GM23338 (cell line): ENCODE measurements at regions not wholly inside any gene's neighbourhood (a gene's known extent, or its start where the extent isn't known, plus 50 kb on each side); places are given as distances from the start of the nearest gene placed in this dataset.

Source experiments
- ATAC-seq: fragments of 200-7000 bp; cut with Tn5 transposase; 3 replicates; pipeline ENCODE4 v1.9.1; 2020
- DNase-seq: peaks from one replicate; pipeline ENCODE4 v3.0.0-alpha.2; 2015; ENCODE audit warnings: low spot score
- H2AFZ ChIP-seq: fragments of 200-600 bp; sonication (generic); 2 replicates; pipeline ENCODE4 v1.8.0; 2016; ENCODE audit warnings: antibody characterized with exemption, mild to moderate bottlenecking, moderate library complexity
- H3F3A ChIP-seq: fragments of 200-600 bp; sonication (generic); replicated peaks from 2 replicates; pipeline ENCODE4 v1.8.0; 2017; ENCODE audit warnings: antibody characterized with exemption, mixed run types, low read depth
- H3K27ac ChIP-seq: fragments of 200-600 bp; sonication (generic); 2 replicates; pipeline ENCODE4 v1.6.1; 2016; ENCODE audit warnings: low read depth
- H3K27me3 ChIP-seq: fragments of 200-600 bp; sonication (generic); 2 replicates; pipeline ENCODE4 v1.8.0; 2016; ENCODE audit warnings: mild to moderate bottlenecking, mixed run types, moderate library complexity; ENCODE audit not compliant: insufficient read depth
- H3K36me3 ChIP-seq: fragments of 200-600 bp; sonication (generic); 2 replicates; pipeline ENCODE4 v1.8.0; 2016; ENCODE audit warnings: mild to moderate bottlenecking; ENCODE audit not compliant: insufficient read depth
- H3K4me1 ChIP-seq: fragments of 200-600 bp; sonication (generic); 2 replicates; pipeline ENCODE4 v1.8.0; 2016; ENCODE audit warnings: mild to moderate bottlenecking, moderate library complexity; ENCODE audit not compliant: insufficient read depth
- H3K4me2 ChIP-seq: fragments of 200-600 bp; sonication (generic); 2 replicates; pipeline ENCODE4 v1.7.1; 2017; ENCODE audit warnings: mixed run types
- H3K4me3 ChIP-seq: fragments of 200-600 bp; sonication (generic); 2 replicates; pipeline ENCODE4 v1.6.1; 2016; ENCODE audit warnings: mixed run types
- H3K79me2 ChIP-seq: fragments of 200-600 bp; sonication (generic); replicated peaks from 2 replicates; pipeline ENCODE4 v1.8.0; 2017; ENCODE audit warnings: mild to moderate bottlenecking; ENCODE audit not compliant: insufficient read depth
- H3K9me2 ChIP-seq: fragments of 200-600 bp; sonication (generic); 2 replicates; pipeline ENCODE4 v1.8.0; 2017; ENCODE audit not compliant: insufficient read depth
- H4K20me1 ChIP-seq: fragments of 200-600 bp; sonication (generic); replicated peaks from 2 replicates; pipeline ENCODE4 v1.8.0; 2017; ENCODE audit warnings: mild to moderate bottlenecking; ENCODE audit not compliant: insufficient read depth
- H3K27ac Mint-ChIP-seq: 2 replicates; pipeline ENCODE4 v1.8.0; 2020; ENCODE audit warnings: inconsistent platforms, mild to moderate bottlenecking, moderate library complexity, mixed read lengths
- H3K27me3 Mint-ChIP-seq: 3 replicates; pipeline ENCODE4 v1.8.0; 2022; ENCODE audit warnings: low read depth, mild to moderate bottlenecking, moderate library complexity, mixed read lengths, inconsistent platforms; ENCODE audit not compliant: insufficient read depth, poor library complexity
- H3K36me3 Mint-ChIP-seq: 3 replicates; pipeline ENCODE4 v1.8.0; 2021; ENCODE audit warnings: low read depth, mild to moderate bottlenecking, inconsistent platforms, moderate library complexity, mixed read lengths
- H3K4me1 Mint-ChIP-seq: 3 replicates; pipeline ENCODE4 v1.8.0; 2020; ENCODE audit warnings: mild to moderate bottlenecking, inconsistent platforms, mixed read lengths
- H3K4me3 Mint-ChIP-seq: 3 replicates; pipeline ENCODE4 v1.8.0; 2021; ENCODE audit warnings: moderate library complexity, mild to moderate bottlenecking, inconsistent platforms, mixed read lengths
- H3K9me3 Mint-ChIP-seq: 3 replicates; pipeline ENCODE4 v1.8.0; 2020; ENCODE audit warnings: moderate library complexity, mild to moderate bottlenecking, inconsistent platforms, mixed read lengths
- CREB1 ChIP-seq: fragments of 250-450 bp; sonication (Bioruptor Pico); IDR thresholded peaks from 2 replicates; pipeline ENCODE4 v1.5.0; 2020; ENCODE audit warnings: low read depth, mild to moderate bottlenecking, moderate library complexity
- ETS1 ChIP-seq: IDR thresholded peaks from 2 replicates; pipeline ENCODE4 v1.6.1; 2016; ENCODE audit warnings: antibody characterized with exemption
- EZH2 ChIP-seq: fragments of 200-600 bp; sonication (generic); IDR thresholded peaks from one replicate; pipeline ENCODE4 v1.8.0; 2017; ENCODE audit warnings: antibody characterized with exemption, mild to moderate bottlenecking, low read depth; ENCODE audit not compliant: unreplicated experiment
- EZH2phosphoT487 ChIP-seq: fragments of 200-600 bp; sonication (generic); IDR thresholded peaks from one replicate; pipeline ENCODE4 v1.8.1; 2018; ENCODE audit warnings: antibody characterized with exemption; ENCODE audit not compliant: unreplicated experiment
- JUNB ChIP-seq: IDR thresholded peaks from one replicate; pipeline ENCODE4 v1.6.1; 2016; ENCODE audit warnings: antibody characterized with exemption; ENCODE audit not compliant: unreplicated experiment
- NANOG ChIP-seq: IDR thresholded peaks from 2 replicates; pipeline ENCODE4 v1.6.1; 2016; ENCODE audit warnings: antibody characterized with exemption, borderline replicate concordance
- POLR2AphosphoS5 ChIP-seq: IDR thresholded peaks from 2 replicates; pipeline ENCODE4 v1.6.1; 2016; ENCODE audit warnings: antibody characterized with exemption, low read depth
- REST ChIP-seq: IDR thresholded peaks from one replicate; pipeline ENCODE4 v1.6.1; 2018; ENCODE audit warnings: antibody characterized with exemption; ENCODE audit not compliant: unreplicated experiment
- STAT1 ChIP-seq: IDR thresholded peaks from one replicate; pipeline ENCODE4 v1.6.1; 2016; ENCODE audit warnings: antibody characterized with exemption; ENCODE audit not compliant: unreplicated experiment
- ZNF114 ChIP-seq: fragments of 250-450 bp; sonication (Bioruptor Pico); IDR thresholded peaks from 2 replicates; pipeline ENCODE4 v1.5.0; 2020; ENCODE audit warnings: mild to moderate bottlenecking, moderate library complexity
- ZNF331 ChIP-seq: fragments of 250-450 bp; sonication (Bioruptor Pico); IDR thresholded peaks from 2 replicates; pipeline ENCODE4 v1.5.0; 2020; ENCODE audit warnings: low read depth, mild to moderate bottlenecking, moderate library complexity
- ZNF462 ChIP-seq: fragments of 250-450 bp; sonication (Bioruptor Pico); IDR thresholded peaks from 2 replicates; pipeline ENCODE4 v1.5.0; 2020; ENCODE audit warnings: mild to moderate bottlenecking, moderate library complexity
- TF ChIP-seq, protein P1 (sequence below), 2 experiments: fragments of 200-600 bp in 1 of 2; sonication (generic) in 1 of 2; conservative IDR thresholded peaks; 2 replicates each; pipeline versions ENCODE4 v1.5.1 to v1.6.1; 2016 to 2017; ENCODE audit warnings: antibody characterized with exemption in 2 of 2, low read depth in 2 of 2, mild to moderate bottlenecking in 2 of 2, moderate library complexity in 1 of 2

GRCh38 chr7:81339946-81340345 is 421.1 kb upstream of the SEMA3C start:
- no peak overlapping the region for H2AFZ ChIP-seq
- H3K9me2 ChIP-seq = no peaks in the 10 kb centered on the region
- no peaks in the 10 kb centered on the region for H3K4me1 ChIP-seq
- H3K4me3 ChIP-seq = no peak overlapping the region
- TF ChIP-seq JUNB = no peak
- no peak for TF ChIP-seq CREB1 (CRISPR knock-in tag)
- TF ChIP-seq ZNF331 (CRISPR knock-in tag) = no peak
- no peak for TF ChIP-seq STAT1
- TF ChIP-seq ZNF114 = no peak
- TF ChIP-seq POLR2AphosphoS5 = no peak
- TF ChIP-seq NANOG = no peak
- TF ChIP-seq ZNF462 (CRISPR knock-in tag) = no peak
- TF ChIP-seq EZH2phosphoT487 = no peak
- no peak for TF ChIP-seq EZH2
- no peak for TF ChIP-seq REST
- no peak for TF ChIP-seq ETS1
- TF ChIP-seq, protein P1, sequence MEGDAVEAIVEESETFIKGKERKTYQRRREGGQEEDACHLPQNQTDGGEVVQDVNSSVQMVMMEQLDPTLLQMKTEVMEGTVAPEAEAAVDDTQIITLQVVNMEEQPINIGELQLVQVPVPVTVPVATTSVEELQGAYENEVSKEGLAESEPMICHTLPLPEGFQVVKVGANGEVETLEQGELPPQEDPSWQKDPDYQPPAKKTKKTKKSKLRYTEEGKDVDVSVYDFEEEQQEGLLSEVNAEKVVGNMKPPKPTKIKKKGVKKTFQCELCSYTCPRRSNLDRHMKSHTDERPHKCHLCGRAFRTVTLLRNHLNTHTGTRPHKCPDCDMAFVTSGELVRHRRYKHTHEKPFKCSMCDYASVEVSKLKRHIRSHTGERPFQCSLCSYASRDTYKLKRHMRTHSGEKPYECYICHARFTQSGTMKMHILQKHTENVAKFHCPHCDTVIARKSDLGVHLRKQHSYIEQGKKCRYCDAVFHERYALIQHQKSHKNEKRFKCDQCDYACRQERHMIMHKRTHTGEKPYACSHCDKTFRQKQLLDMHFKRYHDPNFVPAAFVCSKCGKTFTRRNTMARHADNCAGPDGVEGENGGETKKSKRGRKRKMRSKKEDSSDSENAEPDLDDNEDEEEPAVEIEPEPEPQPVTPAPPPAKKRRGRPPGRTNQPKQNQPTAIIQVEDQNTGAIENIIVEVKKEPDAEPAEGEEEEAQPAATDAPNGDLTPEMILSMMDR (conservative IDR thresholded peaks at IDR 0.05; ENCODE audit: low read depth in 2 of 2) = no peak
- no peak for ATAC-seq
- H4K20me1 ChIP-seq = no peaks in the 10 kb centered on the region
- DNase-seq = no peak
- H3K27me3 Mint-ChIP-seq = no peaks in the 10 kb centered on the region
- no peaks in the 10 kb centered on the region for H3K27me3 ChIP-seq
- no peak overlapping the region for H3K27ac ChIP-seq
- no peak overlapping the region for H3K4me2 ChIP-seq
- H3K36me3 ChIP-seq = no peaks in the 10 kb centered on the region
- H3K4me3 Mint-ChIP-seq = no peak overlapping the region
- no peaks in the 10 kb centered on the region for H3K9me3 Mint-ChIP-seq
- no peaks in the 10 kb centered on the region for H3K79me2 ChIP-seq
- H3F3A ChIP-seq = no peaks in the 10 kb centered on the region
- H3K36me3 Mint-ChIP-seq = no peaks in the 10 kb centered on the region
- no peak overlapping the region for H3K27ac Mint-ChIP-seq
- H3K4me1 Mint-ChIP-seq = peaks cover 5% of the 10 kb centered on the region; the same call in 2 of the 3 replicates
